BJ (cell line): ENCODE measurements at regions not wholly inside any gene's neighbourhood (a gene's known extent, or its start where the extent isn't known, plus 50 kb on each side); places are given as distances from the start of the nearest gene placed in this dataset.

Experiments used
- CTCF ChIA-PET: fragments of 350-600 bp; formaldehyde crosslinking; extraction: SDS; loops from one replicate; lab custom pipeline; 2021; ENCODE audit warnings: antibody characterized with exemption, inconsistent platforms; lab: Yijun Ruan, JAX
- POLR2A ChIA-PET: fragments of 300-600 bp; sonication (Branson Sonifier 250); formaldehyde crosslinking; extraction: SDS; loops from one replicate; lab custom pipeline; 2021; ENCODE audit warnings: antibody characterized with exemption; lab: Charles Lee
- DNase-seq: peaks from one replicate; pipeline ENCODE4 v3.0.0-alpha.2; 2011; ENCODE audit warnings: low read depth
- H3K27me3 ChIP-seq: 2 replicates; pipeline ENCODE4 v1.6.0; 2011; ENCODE audit warnings: low read length; ENCODE audit not compliant: control insufficient read depth, insufficient read depth
- H3K36me3 ChIP-seq: 2 replicates; pipeline ENCODE4 v1.5.1; 2011; ENCODE audit warnings: low read length; ENCODE audit not compliant: control insufficient read depth, insufficient read depth
- H3K4me3 ChIP-seq: 2 replicates; pipeline ENCODE4 v1.5.1; 2011; ENCODE audit warnings: low read depth, mild to moderate bottlenecking, control low read depth, low read length
- CTCF ChIP-seq: IDR thresholded peaks from 2 replicates; pipeline ENCODE4 v1.5.1; 2011; ENCODE audit warnings: low read depth, mild to moderate bottlenecking, control low read depth, inconsistent platforms, low read length, moderate library complexity; ENCODE audit not compliant: insufficient read depth

DNA sequence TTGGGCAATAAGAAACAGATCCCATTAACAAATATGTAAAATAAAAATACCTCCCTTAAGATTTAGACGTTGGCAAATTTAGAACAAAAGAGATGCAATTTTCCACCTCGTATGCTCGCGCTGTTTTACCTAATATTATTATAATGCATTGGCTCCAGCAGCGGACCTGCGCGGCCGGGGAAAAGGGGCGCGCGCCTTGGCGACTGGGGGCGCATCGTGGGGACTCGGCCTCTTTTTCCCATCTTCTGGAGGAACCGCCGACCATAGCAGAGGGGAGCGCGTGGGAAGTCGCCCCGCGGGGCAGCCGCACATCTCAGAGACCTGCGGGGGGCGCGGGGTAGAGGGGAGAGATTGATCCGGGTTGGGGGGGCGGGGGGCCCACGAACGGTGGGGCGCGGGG lies 139.4 kb upstream of the MKI67 start:
- ChIA-PET CTCF (no interaction called here), POLR2A (no interaction called here)

GRCh38 chr10:128267581-128267980 lies 141.4 kb upstream of the MKI67 start:
- no peak for DNase-seq
- ChIA-PET POLR2A (no interaction called here), CTCF (interaction anchor here (0.6 kb wide), 1 partner anchor 1693 kb away, joined by 3 read pairs; no protein-coding TSS in a partner anchor)
- Histone ChIP-seq H3K27me3 (no peaks in the 10 kb centered on the region), H3K36me3 (no peaks in the 10 kb centered on the region), H3K4me3 (no peak overlapping the region)
- TF ChIP-seq CTCF, result no peak

More for the DNA sequence above, 139.4 kb upstream of the MKI67 start:
- TF ChIP-seq CTCF, result no peak
- no peak for DNase-seq
- no peak overlapping the region for H3K4me3 ChIP-seq
- H3K27me3 ChIP-seq, result no peaks in the 10 kb centered on the region
- H3K36me3 ChIP-seq, result no peaks in the 10 kb centered on the region

- DNase-seq, result no peak
- Histone ChIP-seq H3K4me3 (no peak overlapping the region), H3K36me3 (no peaks in the 10 kb centered on the region), H3K27me3 (no peaks in the 10 kb centered on the region)
- TF ChIP-seq CTCF, result 0 out of 2 replicates have a peak, but pooled peaks have one; percentile 5
- ChIA-PET CTCF (interaction anchor here (0.6 kb wide), 1 partner anchor 1692 kb away, joined by 3 read pairs; no protein-coding TSS in a partner anchor), POLR2A (no interaction called here)
Measured at GRCh38 chr10:128268015-128268722, 141.9 kb upstream of the MKI67 start.

DNA sequence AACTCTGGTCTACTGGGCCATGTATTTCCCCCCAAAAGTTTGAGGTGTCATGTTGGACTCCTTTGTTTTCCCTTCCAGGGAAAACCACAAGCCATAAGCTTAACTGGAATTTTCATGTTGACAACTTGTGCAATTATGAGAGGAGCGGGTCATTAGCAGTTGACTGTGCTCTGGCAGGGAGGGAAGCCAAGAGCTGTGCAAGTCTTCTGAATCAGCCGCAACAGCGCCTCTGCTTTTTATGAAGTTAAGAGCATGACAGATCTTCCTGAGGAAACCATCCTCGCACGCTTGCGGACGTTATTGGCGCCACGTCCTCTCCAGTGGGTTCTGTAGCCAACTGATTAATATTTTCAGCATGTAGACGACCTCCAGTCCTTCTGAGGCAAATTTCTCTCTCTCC lies 148.7 kb upstream of the MKI67 start:
- TF ChIP-seq CTCF, result no peak
- no peaks in the 10 kb centered on the region for H3K27me3 ChIP-seq
- no peak for DNase-seq
- ChIA-PET POLR2A (no interaction called here), CTCF (no interaction called here)
- no peaks in the 10 kb centered on the region for H3K36me3 ChIP-seq
- H3K4me3 ChIP-seq, result no peak overlapping the region

GRCh38 chr10:128275388-128276177 lies 149.4 kb upstream of the MKI67 start:
- no peak overlapping the region for H3K4me3 ChIP-seq
- DNase-seq, result no peak
- H3K27me3 ChIP-seq, result no peaks in the 10 kb centered on the region
- ChIA-PET POLR2A (no interaction called here), CTCF (no interaction called here)
- TF ChIP-seq CTCF, result no peak
- no peaks in the 10 kb centered on the region for H3K36me3 ChIP-seq
